ENCODE measurements at regions not wholly inside any gene's neighbourhood (a gene's known extent, or its start where the extent isn't known, plus 50 kb on each side); places are given as distances from the start of the nearest gene placed in this dataset.

DNA sequence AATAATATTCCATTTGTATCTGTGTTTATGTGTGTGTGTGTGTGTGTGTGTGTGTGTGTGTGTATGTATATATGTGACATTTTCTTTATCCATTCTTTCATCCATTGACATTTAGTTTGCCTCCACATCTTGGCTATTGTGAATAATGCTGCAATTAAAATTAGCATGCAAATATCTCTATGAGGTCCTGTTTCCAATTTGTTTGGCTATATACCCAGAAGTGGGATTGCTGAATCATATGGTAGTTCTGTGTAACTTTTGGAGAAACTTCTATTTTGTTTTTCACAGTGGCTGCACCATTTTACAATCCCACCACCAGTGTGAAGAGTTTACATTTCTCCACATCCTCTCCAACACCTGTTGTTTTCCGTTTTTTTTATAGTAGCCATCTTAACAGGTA is 53.1 kb downstream of the CH25H start:
- peaks cover 0 to 5% (median 3%) of the 10 kb centered on the region in 5 donors for H3K4me1 ChIP-seq (ENCODE audit: control insufficient read depth in 5 of 5, insufficient read depth in 5 of 5, low read length in 5 of 5)
- H3K9me3 ChIP-seq (ENCODE audit: control insufficient read depth in 5 of 5, low read length in 5 of 5): no peaks in the 10 kb centered on the region
- no peak overlapping the region for H3K4me3 ChIP-seq (ENCODE audit: low read depth in 1 of 5, low read length in 5 of 5)

DNA sequence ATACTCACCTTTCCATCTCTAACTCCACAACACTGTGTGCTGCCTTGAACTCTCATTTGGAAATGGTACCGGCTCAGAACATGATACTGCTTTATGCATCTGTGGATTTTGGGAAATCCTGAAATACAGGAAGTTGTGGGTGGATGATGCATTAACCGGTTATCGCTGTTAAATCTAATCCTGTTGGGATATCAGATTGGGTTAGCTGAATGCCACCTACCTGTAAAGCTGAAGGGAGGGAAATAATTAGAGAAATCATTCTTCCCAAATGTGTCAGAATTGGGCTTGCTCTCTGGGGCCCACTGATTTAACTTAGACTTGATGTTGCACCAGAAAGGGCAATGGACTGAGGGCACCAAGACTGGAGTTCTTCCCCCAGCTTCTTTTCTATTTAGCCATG is 54.0 kb downstream of the CH25H start:
- H3K4me1 ChIP-seq (ENCODE audit: control insufficient read depth in 5 of 5, insufficient read depth in 5 of 5, low read length in 5 of 5): no peaks in the 10 kb centered on the region
- H3K36me3 ChIP-seq (ENCODE audit: control insufficient read depth in 5 of 5, insufficient read depth in 5 of 5, low read length in 5 of 5): no peaks in the 10 kb centered on the region
- H3K9ac ChIP-seq (ENCODE audit: low read length in 5 of 5): no peak overlapping the region
- no peak overlapping the region for H3K27ac ChIP-seq (ENCODE audit: low read depth, low read length)
- H3K4me3 ChIP-seq (ENCODE audit: low read depth in 1 of 5, low read length in 5 of 5): no peak overlapping the region
- peaks cover 0 to under 1% (median 0%) of the 10 kb centered on the region in 5 donors for H3K9me3 ChIP-seq (ENCODE audit: control insufficient read depth in 5 of 5, low read length in 5 of 5)
- H3K27me3 ChIP-seq (ENCODE audit: control insufficient read depth in 5 of 5, insufficient read depth in 4 of 5, low read length in 5 of 5): no peaks in the 10 kb centered on the region

More for the DNA sequence above, 53.1 kb downstream of the CH25H start:
- Histone ChIP-seq H3K27me3 (ENCODE audit: control insufficient read depth in 5 of 5, insufficient read depth in 4 of 5, low read length in 5 of 5) (no peaks in the 10 kb centered on the region), H3K36me3 (ENCODE audit: control insufficient read depth in 5 of 5, insufficient read depth in 5 of 5, low read length in 5 of 5) (no peaks in the 10 kb centered on the region), H3K27ac (ENCODE audit: low read depth, low read length) (no peak overlapping the region), H3K9ac (ENCODE audit: low read length in 5 of 5) (no peak overlapping the region)

DNA sequence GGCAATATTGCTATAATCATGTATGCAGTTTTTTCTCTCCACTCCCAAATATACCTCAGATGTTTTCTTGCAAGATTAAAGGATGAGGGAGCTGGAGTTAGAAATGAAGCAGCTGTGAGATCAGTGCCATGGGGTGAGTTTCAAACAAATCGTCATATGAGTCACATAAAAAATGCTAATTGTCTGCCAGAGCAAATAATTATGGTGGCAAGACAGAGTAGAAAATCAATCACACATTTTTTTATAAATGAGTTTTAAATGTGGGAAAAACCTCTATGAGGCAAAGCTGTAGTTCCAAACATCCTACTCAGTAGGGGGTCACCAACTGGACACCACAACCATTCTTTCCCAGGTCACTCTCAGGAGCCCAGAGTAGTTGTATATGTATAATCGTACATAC is 55.3 kb downstream of the CH25H start:
- Histone ChIP-seq H3K9ac (ENCODE audit: low read length in 5 of 5) (no peak overlapping the region), H3K27me3 (ENCODE audit: control insufficient read depth in 5 of 5, insufficient read depth in 4 of 5, low read length in 5 of 5) (no peaks in the 10 kb centered on the region), H3K4me3 (ENCODE audit: low read depth in 1 of 5, low read length in 5 of 5) (no peak overlapping the region), H3K36me3 (ENCODE audit: control insufficient read depth in 5 of 5, insufficient read depth in 5 of 5, low read length in 5 of 5) (no peaks in the 10 kb centered on the region), H3K4me1 (ENCODE audit: control insufficient read depth in 5 of 5, insufficient read depth in 5 of 5, low read length in 5 of 5) (peaks cover 0 to 4% (median 0%) of the 10 kb centered on the region in 5 donors), H3K27ac (ENCODE audit: low read depth, low read length) (no peak overlapping the region), H3K9me3 (ENCODE audit: control insufficient read depth in 5 of 5, low read length in 5 of 5) (peaks cover 0 to 2% (median 0%) of the 10 kb centered on the region in 5 donors)

DNA sequence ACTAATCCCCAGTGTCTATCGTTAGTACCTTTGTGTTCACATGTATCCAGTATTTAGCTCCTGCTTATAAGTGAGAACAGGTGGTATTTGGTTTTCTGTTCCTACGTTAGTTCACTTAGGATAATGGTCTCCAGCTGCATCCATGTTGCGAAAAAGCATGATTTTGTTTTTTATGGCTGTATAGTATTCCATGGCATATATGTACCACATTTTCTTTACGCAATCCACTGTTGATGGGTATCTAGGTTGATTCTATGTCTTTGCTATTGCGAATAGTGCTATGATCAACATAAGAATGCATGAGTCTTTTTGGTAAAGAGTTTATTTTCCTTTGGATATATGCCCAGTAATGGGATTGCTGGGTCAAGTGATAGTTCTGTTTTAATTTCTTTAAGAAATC is 59.1 kb downstream of the CH25H start:
- Histone ChIP-seq H3K27me3 (ENCODE audit: control insufficient read depth in 5 of 5, insufficient read depth in 4 of 5, low read length in 5 of 5) (no peaks in the 10 kb centered on the region), H3K9me3 (ENCODE audit: control insufficient read depth in 5 of 5, low read length in 5 of 5) (peaks cover 0 to 2% (median 0%) of the 10 kb centered on the region in 5 donors), H3K9ac (ENCODE audit: low read length in 5 of 5) (no peak overlapping the region), H3K4me1 (ENCODE audit: control insufficient read depth in 5 of 5, insufficient read depth in 5 of 5, low read length in 5 of 5) (peaks cover 0 to 4% (median 0%) of the 10 kb centered on the region in 5 donors), H3K36me3 (ENCODE audit: control insufficient read depth in 5 of 5, insufficient read depth in 5 of 5, low read length in 5 of 5) (no peaks in the 10 kb centered on the region), H3K4me3 (ENCODE audit: low read depth in 1 of 5, low read length in 5 of 5) (no peak overlapping the region), H3K27ac (ENCODE audit: low read depth, low read length) (no peak overlapping the region)

DNA sequence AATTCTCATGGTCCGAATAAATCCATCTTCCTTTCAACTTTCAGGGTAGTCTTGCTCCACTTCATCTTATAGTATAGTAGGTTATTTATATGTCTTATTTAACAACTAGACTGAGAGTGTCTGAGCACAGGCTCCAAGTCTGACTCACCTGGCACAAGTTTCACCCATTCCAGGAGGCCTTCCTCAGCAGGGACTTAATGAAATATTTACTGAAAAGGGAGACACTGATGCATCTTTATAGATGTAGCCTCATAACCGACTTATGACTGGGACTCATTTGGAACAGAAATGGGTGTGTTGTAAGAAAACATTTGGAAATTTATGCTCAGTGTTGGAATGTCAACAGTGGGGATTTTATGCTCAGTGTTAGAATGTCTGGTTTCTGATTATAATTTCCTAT is 59.9 kb downstream of the CH25H start:
- Histone ChIP-seq H3K9me3 (ENCODE audit: control insufficient read depth in 5 of 5, low read length in 5 of 5) (peaks cover 0 to 2% (median 0%) of the 10 kb centered on the region in 5 donors), H3K36me3 (ENCODE audit: control insufficient read depth in 5 of 5, insufficient read depth in 5 of 5, low read length in 5 of 5) (no peaks in the 10 kb centered on the region), H3K9ac (ENCODE audit: low read length in 5 of 5) (no peak overlapping the region), H3K4me3 (ENCODE audit: low read depth in 1 of 5, low read length in 5 of 5) (no peak overlapping the region), H3K27ac (ENCODE audit: low read depth, low read length) (no peak overlapping the region), H3K4me1 (ENCODE audit: control insufficient read depth in 5 of 5, insufficient read depth in 5 of 5, low read length in 5 of 5) (peaks cover 0 to 4% (median 0%) of the 10 kb centered on the region in 5 donors), H3K27me3 (ENCODE audit: control insufficient read depth in 5 of 5, insufficient read depth in 4 of 5, low read length in 5 of 5) (no peaks in the 10 kb centered on the region)

DNA sequence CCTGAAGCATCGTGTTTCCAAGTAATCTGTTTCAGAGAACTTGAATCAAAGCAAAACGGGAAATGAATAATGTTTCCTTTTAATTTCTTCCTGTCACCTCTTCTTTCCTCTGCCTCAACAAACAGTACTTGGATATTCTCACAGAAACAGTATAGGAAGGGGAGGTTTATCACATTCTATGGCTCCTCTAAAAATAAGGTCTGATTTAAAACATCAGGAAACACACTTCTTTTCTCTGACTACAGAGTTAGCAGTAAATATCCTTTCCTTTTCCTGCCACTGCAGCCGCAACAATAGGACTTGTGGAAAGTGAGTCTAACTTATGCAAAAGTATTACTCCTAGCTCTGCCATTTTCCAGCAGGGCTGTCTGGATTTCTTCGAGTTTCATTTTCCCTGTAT is 62.3 kb downstream of the CH25H start:
- Histone ChIP-seq H3K4me1 (ENCODE audit: control insufficient read depth in 5 of 5, insufficient read depth in 5 of 5, low read length in 5 of 5) (peaks cover 0 to 4% (median 0%) of the 10 kb centered on the region in 5 donors), H3K9ac (ENCODE audit: low read length in 5 of 5) (no peak overlapping the region), H3K9me3 (ENCODE audit: control insufficient read depth in 5 of 5, low read length in 5 of 5) (peaks cover 0 to 2% (median 0%) of the 10 kb centered on the region in 5 donors), H3K36me3 (ENCODE audit: control insufficient read depth in 5 of 5, insufficient read depth in 5 of 5, low read length in 5 of 5) (no peaks in the 10 kb centered on the region), H3K27me3 (ENCODE audit: control insufficient read depth in 5 of 5, insufficient read depth in 4 of 5, low read length in 5 of 5) (no peaks in the 10 kb centered on the region), H3K27ac (ENCODE audit: low read depth, low read length) (no peak overlapping the region), H3K4me3 (ENCODE audit: low read depth in 1 of 5, low read length in 5 of 5) (no peak overlapping the region)

DNA sequence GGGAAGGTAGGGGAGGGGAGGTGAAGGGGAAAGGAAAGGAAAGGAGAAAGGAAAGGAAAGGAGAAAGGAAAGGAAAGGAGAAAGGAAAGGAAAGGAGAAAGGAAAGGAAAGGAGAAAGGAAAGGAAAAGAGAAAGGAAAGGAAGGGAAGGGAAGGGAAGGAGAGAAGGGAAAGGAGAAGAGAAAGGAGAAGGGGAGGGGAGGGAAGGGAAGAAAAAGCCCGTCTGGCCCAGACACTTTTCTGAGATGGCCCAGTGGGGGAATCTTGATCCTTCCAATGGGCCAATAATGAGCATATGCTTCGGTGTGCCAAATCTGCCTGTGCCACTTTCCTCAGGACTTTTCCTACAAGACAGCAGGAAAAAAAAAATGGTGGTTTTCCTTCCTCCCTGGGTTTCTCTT is 64.5 kb downstream of the CH25H start:
- no peak overlapping the region for H3K9ac ChIP-seq (ENCODE audit: low read length in 5 of 5)
- H3K27ac ChIP-seq (ENCODE audit: low read depth, low read length): no peak overlapping the region
- H3K4me3 ChIP-seq (ENCODE audit: low read depth in 1 of 5, low read length in 5 of 5): no peak overlapping the region
- H3K36me3 ChIP-seq (ENCODE audit: control insufficient read depth in 5 of 5, insufficient read depth in 5 of 5, low read length in 5 of 5): no peaks in the 10 kb centered on the region
- H3K4me1 ChIP-seq (ENCODE audit: control insufficient read depth in 5 of 5, insufficient read depth in 5 of 5, low read length in 5 of 5): peaks cover 0 to 3% (median 0%) of the 10 kb centered on the region in 5 donors
- H3K9me3 ChIP-seq (ENCODE audit: control insufficient read depth in 5 of 5, low read length in 5 of 5): peaks cover 0 to 3% (median 0%) of the 10 kb centered on the region in 5 donors
- no peaks in the 10 kb centered on the region for H3K27me3 ChIP-seq (ENCODE audit: control insufficient read depth in 5 of 5, insufficient read depth in 4 of 5, low read length in 5 of 5)

DNA sequence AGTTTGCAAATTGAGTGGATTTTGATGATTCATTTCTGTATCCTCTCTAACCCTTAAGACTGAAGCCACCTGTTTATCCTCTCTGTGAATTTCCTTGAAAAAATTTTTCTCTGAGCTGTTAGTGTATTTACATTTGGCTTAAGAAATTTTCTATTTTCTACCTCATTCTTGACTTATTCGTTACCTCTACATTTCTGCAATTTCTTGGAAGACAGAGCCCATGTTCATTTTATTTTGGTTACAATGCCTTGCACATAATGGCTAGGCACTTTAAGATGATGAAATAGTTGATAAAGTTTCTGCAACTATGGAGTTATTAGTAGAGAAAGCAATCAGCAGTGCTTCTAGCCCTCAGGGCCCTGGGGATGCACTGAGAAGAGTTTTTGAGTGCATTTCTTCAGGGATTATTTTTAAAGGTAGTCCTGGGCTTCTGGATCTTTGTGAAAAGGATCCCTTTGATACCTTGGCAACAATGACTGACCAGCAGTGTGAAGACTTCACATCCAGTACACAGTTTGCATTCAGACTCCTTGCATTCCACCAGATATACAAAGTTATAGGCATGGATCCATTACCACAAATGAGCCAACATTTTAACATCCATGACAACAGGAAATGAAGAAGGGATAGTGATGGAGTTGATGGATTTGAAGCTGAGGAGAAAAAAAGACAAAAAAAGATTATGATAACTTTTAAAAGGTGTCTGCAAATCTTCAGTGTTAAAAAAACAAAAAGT is 68.2 kb downstream of the CH25H start:
- H3K36me3 ChIP-seq (ENCODE audit: control insufficient read depth in 5 of 5, insufficient read depth in 5 of 5, low read length in 5 of 5): no peaks in the 10 kb centered on the region
- H3K9me3 ChIP-seq (ENCODE audit: control insufficient read depth in 5 of 5, low read length in 5 of 5): peaks cover 0 to 3% (median 0%) of the 10 kb centered on the region in 5 donors
- no peak overlapping the region for H3K9ac ChIP-seq (ENCODE audit: low read length in 5 of 5)
- no peaks in the 10 kb centered on the region for H3K4me1 ChIP-seq (ENCODE audit: control insufficient read depth in 5 of 5, insufficient read depth in 5 of 5, low read length in 5 of 5)
- H3K4me3 ChIP-seq (ENCODE audit: low read depth in 1 of 5, low read length in 5 of 5): no peak overlapping the region
- no peak overlapping the region for H3K27ac ChIP-seq (ENCODE audit: low read depth, low read length)
- no peaks in the 10 kb centered on the region for H3K27me3 ChIP-seq (ENCODE audit: control insufficient read depth in 5 of 5, insufficient read depth in 4 of 5, low read length in 5 of 5)

DNA sequence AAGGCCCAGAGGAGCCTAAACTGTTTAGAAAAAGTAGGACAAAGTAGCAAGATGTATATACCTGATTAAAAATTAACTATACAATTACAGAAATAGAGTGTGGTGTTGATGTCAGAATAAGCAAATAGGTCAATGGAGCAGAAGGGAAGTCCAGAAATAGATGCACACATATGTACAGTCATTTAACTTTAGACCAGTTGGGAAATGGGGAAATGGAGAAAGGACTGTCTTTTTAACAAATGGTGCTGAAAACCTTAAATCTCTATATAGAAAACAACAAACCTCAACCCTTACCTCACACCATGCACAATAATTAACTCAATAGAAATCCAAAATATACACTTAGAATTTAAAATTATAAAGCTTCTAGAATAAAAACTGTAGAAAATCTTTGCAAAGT is 72.2 kb downstream of the CH25H start:
- Histone ChIP-seq H3K27ac (ENCODE audit: low read depth, low read length) (no peak overlapping the region), H3K4me3 (ENCODE audit: low read depth in 1 of 5, low read length in 5 of 5) (no peak overlapping the region), H3K27me3 (ENCODE audit: control insufficient read depth in 5 of 5, insufficient read depth in 4 of 5, low read length in 5 of 5) (no peaks in the 10 kb centered on the region), H3K4me1 (ENCODE audit: control insufficient read depth in 5 of 5, insufficient read depth in 5 of 5, low read length in 5 of 5) (no peaks in the 10 kb centered on the region), H3K36me3 (ENCODE audit: control insufficient read depth in 5 of 5, insufficient read depth in 5 of 5, low read length in 5 of 5) (no peaks in the 10 kb centered on the region), H3K9ac (ENCODE audit: low read length in 5 of 5) (no peak overlapping the region), H3K9me3 (ENCODE audit: control insufficient read depth in 5 of 5, low read length in 5 of 5) (peaks cover 0 to 3% (median 0%) of the 10 kb centered on the region in 5 donors)

DNA sequence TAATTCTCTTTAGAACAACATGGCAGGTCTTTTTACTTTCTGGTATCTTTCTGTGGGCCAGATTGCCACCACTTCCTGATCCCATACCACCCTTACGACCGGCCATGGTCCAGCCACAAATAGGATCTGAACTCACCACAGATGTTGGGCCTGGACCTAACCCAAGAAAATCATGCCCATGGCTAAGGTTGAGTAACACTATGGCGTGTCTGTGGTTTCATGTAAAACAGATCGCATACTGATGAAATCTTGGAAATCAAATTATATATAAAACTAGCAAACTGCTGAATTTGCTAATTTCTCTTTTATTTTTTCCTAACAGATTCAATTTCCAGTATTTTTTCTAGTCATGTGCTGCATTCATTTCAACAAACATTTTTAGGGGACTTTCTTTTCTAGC is 77.2 kb downstream of the CH25H start:
- Histone ChIP-seq H3K9me3 (ENCODE audit: control insufficient read depth in 5 of 5, low read length in 5 of 5) (no peaks in the 10 kb centered on the region), H3K4me1 (ENCODE audit: control insufficient read depth in 5 of 5, insufficient read depth in 5 of 5, low read length in 5 of 5) (no peaks in the 10 kb centered on the region), H3K36me3 (ENCODE audit: control insufficient read depth in 5 of 5, insufficient read depth in 5 of 5, low read length in 5 of 5) (no peaks in the 10 kb centered on the region), H3K27ac (ENCODE audit: low read depth, low read length) (no peak overlapping the region), H3K27me3 (ENCODE audit: control insufficient read depth in 5 of 5, insufficient read depth in 4 of 5, low read length in 5 of 5) (no peaks in the 10 kb centered on the region), H3K4me3 (ENCODE audit: low read depth in 1 of 5, low read length in 5 of 5) (no peak overlapping the region), H3K9ac (ENCODE audit: low read length in 5 of 5) (no peak overlapping the region)
